ENCODE measurements at regions not wholly inside any gene's neighbourhood (a gene's known extent, or its start where the extent isn't known, plus 50 kb on each side); places are given as distances from the start of the nearest gene placed in this dataset.

GRCh38 chr11:86132667-86133249 is 63.9 kb upstream of the PICALM start:
- Histone ChIP-seq H3K27me3 (no peaks in the 10 kb centered on the region), H3K27ac (no peak overlapping the region), H3K4me3 (no peak overlapping the region), H3K9me3 (no peaks in the 10 kb centered on the region), H3K4me1 (peaks cover 0 to 29% (median 5%) of the 10 kb centered on the region in 3 donors), H3K36me3 (no peaks in the 10 kb centered on the region)
- TF ChIP-seq EP300 (IDR thresholded peaks at IDR 0.05): no peak
- TF ChIP-seq, protein P1, sequence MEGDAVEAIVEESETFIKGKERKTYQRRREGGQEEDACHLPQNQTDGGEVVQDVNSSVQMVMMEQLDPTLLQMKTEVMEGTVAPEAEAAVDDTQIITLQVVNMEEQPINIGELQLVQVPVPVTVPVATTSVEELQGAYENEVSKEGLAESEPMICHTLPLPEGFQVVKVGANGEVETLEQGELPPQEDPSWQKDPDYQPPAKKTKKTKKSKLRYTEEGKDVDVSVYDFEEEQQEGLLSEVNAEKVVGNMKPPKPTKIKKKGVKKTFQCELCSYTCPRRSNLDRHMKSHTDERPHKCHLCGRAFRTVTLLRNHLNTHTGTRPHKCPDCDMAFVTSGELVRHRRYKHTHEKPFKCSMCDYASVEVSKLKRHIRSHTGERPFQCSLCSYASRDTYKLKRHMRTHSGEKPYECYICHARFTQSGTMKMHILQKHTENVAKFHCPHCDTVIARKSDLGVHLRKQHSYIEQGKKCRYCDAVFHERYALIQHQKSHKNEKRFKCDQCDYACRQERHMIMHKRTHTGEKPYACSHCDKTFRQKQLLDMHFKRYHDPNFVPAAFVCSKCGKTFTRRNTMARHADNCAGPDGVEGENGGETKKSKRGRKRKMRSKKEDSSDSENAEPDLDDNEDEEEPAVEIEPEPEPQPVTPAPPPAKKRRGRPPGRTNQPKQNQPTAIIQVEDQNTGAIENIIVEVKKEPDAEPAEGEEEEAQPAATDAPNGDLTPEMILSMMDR (IDR thresholded peaks at IDR 0.05): no peak
- TF ChIP-seq POLR2A (IDR thresholded peaks at IDR 0.05): no peak
- no peak for TF ChIP-seq POLR2AphosphoS5 (IDR thresholded peaks at IDR 0.05)
- WGBS, 2 donors (ENCODE audit: low coverage in 1 of 2): 91 to 97% methylated on average over 7 of the region's 7 CpGs
- ATAC-seq: no peak

DNA sequence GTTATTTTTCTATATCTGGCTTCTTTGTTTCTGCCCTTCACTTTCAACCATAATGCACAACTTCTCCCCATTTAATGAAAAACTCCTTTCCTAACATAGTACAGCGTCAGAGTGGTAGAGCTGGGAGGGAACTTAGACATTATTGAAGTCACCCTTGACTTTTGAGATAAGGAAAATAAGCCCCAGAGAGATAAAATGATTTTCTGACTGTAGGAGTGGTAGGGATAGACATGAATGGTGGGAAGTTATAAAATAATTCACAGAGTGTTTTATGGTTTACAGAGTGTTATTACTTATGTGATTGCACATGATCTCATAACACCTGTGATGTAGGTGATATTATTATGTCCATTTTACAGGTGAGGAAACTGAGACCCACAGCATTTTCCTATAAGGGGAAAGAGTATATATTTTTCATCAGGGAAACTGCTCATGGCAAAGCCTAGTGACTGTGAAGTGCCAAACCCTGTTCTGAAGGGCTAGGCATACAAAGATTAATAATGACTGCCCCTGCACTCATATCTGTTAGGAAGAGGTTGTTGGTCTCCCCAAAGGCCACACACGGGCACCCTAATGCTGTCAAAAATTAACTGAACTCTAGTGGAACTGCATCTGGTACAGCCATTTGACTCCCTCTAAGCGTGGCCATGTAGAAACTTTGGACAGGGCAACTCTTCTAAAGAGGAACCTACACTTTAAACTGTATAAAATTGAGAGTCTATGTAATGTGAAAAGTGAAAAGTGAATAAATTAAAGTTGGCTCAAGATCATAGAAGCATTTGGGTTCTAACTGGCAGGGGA is 61.1 kb upstream of the PICALM start:
- TF ChIP-seq POLR2A (IDR thresholded peaks at IDR 0.05): no peak
- no peak for TF ChIP-seq POLR2AphosphoS5 (IDR thresholded peaks at IDR 0.05)
- TF ChIP-seq EP300 (IDR thresholded peaks at IDR 0.05): no peak
- TF ChIP-seq, protein P1 (IDR thresholded peaks at IDR 0.05): no peak
- WGBS, 2 donors (ENCODE audit: low coverage in 1 of 2): 66 to 87% methylated on average over 2 to 3 of the region's 3 CpGs
- no peak for ATAC-seq
- H3K36me3 ChIP-seq: no peaks in the 10 kb centered on the region
- no peaks in the 10 kb centered on the region for H3K27me3 ChIP-seq
- H3K4me1 ChIP-seq: peaks cover 0 to 7% (median 0%) of the 10 kb centered on the region in 3 donors
- H3K27ac ChIP-seq: no peak overlapping the region
- no peak overlapping the region for H3K4me3 ChIP-seq
- no peaks in the 10 kb centered on the region for H3K9me3 ChIP-seq

- Histone ChIP-seq H3K36me3 (no peaks in the 10 kb centered on the region), H3K4me3 (no peak overlapping the region), H3K27me3 (no peaks in the 10 kb centered on the region), H3K4me1 (peaks cover 0 to 7% (median 0%) of the 10 kb centered on the region in 3 donors), H3K27ac (no peak overlapping the region), H3K9me3 (no peaks in the 10 kb centered on the region)
- no peak for ATAC-seq
- 100% methylated on average over 2 of the region's 2 CpGs; no CpG with 5 or more reads in 1 of the 2 donors for WGBS, 2 donors (ENCODE audit: low coverage in 1 of 2)
- TF ChIP-seq EP300 (IDR thresholded peaks at IDR 0.05): no peak
- TF ChIP-seq POLR2A (IDR thresholded peaks at IDR 0.05): no peak
- no peak for TF ChIP-seq POLR2AphosphoS5 (IDR thresholded peaks at IDR 0.05)
- TF ChIP-seq, protein P1 (IDR thresholded peaks at IDR 0.05): no peak
Observed at GRCh38 chr11:86128914-86129313, 60.0 kb upstream of the PICALM start.

DNA sequence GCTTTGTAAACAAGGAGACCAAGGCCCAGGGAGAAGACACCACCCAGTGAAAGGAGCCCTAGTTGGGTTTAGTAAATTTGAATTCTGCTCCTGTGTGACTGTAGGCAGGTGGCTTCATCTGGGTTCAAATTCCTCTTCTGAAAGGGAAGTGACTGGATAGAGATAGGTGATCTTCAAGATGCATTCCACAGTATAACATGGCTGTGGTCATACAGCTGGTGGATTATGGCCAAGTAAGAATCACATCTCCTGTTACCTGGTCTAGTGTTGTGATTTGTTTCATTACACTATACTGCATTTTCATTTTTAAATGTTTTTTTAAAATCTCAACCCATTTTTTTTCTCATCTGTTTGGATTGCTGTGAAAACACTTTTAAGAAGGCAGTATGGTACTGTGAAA is 58.0 kb upstream of the PICALM start:
- Histone ChIP-seq H3K27ac (no peak overlapping the region), H3K4me3 (no peak overlapping the region), H3K36me3 (no peaks in the 10 kb centered on the region), H3K9me3 (no peaks in the 10 kb centered on the region), H3K4me1 (peaks cover 0 to 24% (median 0%) of the 10 kb centered on the region in 3 donors), H3K27me3 (no peaks in the 10 kb centered on the region)
- TF ChIP-seq EP300 (IDR thresholded peaks at IDR 0.05): no peak
- no peak for TF ChIP-seq POLR2A (IDR thresholded peaks at IDR 0.05)
- TF ChIP-seq, protein P1 (IDR thresholded peaks at IDR 0.05): no peak
- TF ChIP-seq POLR2AphosphoS5 (IDR thresholded peaks at IDR 0.05): no peak
- no peak for ATAC-seq

All from gastroesophageal sphincter (tissue), 4 donors.